GM10248 (cell line): ENCODE measurements at regions not wholly inside any gene's neighbourhood (a gene's known extent, or its start where the extent isn't known, plus 50 kb on each side); places are given as distances from the start of the nearest gene placed in this dataset.

ENCODE experiments used
- CTCF ChIA-PET: fragments of 300-600 bp; sonication (Branson Sonifier 250); formaldehyde crosslinking; extraction: SDS; loops from one replicate; lab custom pipeline; 2021; ENCODE audit warnings: antibody characterized with exemption; lab: Yijun Ruan, JAX
- POLR2A ChIA-PET: fragments of 350-650 bp; sonication (Branson Sonifier 250); formaldehyde crosslinking; extraction: SDS; loops from one replicate; lab custom pipeline; 2020; ENCODE audit warnings: antibody characterized with exemption; lab: Yijun Ruan, JAX
- DNase-seq: peaks from one replicate; pipeline ENCODE4 v3.0.0; 2012; ENCODE audit errors: extremely low spot score
- CTCF ChIP-seq: IDR thresholded peaks from 2 replicates; pipeline ENCODE4 v1.5.1; 2012; ENCODE audit warnings: mild to moderate bottlenecking, low read depth; ENCODE audit errors: extremely low read depth, missing control alignments, control extremely low read depth

DNA sequence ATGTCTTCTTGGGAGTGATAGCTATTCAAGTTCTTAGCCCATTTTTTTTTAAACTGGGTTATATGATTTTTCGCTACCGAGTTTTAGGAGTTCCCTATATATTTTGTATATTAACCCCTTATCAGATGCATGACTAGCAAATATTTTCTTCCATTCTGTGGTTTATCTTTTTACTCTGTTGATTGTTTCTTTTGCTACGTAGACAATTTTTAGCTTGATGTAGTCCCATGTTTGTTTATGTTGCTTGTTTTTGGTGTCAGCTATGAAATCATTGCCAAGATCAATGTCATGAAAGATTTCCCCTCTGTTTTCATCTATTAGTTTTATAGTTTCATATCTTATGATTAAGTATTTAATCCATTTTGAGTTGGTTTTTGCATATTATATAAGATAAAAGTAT is 480.5 kb downstream of the CDH11 start:
- no peak for TF ChIP-seq CTCF
- POLR2A ChIA-PET = no interaction called here
- CTCF ChIA-PET = no interaction called here

DNA sequence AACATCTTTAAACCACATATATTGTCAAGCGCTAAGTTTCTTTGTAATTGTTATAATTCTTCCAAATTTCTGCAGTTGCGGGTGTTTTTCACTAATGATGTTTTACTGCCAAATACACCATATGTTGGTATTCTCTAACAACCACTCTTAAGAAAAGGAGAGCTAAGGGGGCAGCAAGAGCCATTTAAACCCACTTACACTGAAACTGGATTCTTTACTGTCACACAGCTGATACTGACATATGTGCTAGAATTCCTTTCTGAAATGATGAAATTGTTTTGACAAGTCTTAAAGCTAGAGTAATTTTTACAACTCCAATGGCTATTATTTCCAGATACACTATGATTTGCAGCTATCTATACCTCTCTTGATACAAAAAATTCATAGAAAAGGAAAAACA is 483.1 kb downstream of the CDH11 start:
- no peak for DNase-seq
- POLR2A ChIA-PET = no interaction called here
- CTCF ChIA-PET = interaction anchor here (1.3 kb wide), 1 partner anchor 9 kb away, joined by 5 read pairs; no protein-coding TSS in a partner anchor
- TF ChIP-seq CTCF = no peak

More for the DNA sequence above, 480.5 kb downstream of the CDH11 start:
- DNase-seq = no peak

DNA sequence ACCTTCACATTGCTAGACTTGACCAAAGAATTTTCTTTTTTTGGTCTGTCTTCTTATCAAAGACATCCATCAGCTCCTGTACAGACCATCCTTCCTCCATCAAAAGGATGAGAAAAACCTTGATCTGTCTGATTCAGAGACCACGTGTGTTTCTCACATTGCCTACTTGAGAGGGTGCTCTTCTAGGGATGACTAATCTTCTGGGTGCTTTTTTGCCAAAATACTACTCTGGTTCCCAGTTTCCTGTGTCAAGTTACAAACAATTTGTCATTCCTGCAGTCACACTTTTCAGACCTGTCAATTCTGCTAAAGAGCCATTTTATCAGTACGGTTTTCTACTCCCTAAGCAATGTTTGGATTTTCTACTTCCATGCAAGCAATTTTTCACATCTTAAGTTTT is 492.2 kb downstream of the CDH11 start:
- TF ChIP-seq CTCF = no peak
- DNase-seq = no peak
- CTCF ChIA-PET = no interaction called here
- POLR2A ChIA-PET = no interaction called here

DNA sequence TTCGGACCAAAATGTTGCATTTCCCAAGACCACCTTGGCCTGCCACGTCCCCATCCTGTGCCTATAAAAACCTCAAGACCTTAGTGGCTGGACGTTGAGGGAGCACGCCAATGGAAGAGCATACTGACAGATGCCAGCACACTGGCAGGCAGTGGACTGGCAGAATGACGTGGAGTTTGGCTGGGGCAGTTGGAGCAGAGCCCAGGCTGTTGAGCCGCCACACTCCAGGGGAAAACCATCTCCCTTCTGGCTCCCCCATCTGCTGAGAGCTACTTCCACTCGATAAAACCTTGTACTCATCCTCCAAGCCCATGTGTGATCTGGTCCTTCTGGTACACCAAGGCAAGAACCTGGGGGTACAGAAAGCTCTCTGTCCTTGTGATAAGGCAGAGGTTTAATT is 494.1 kb downstream of the CDH11 start:
- no peak for DNase-seq
- TF ChIP-seq CTCF = no peak
- ChIA-PET CTCF (no interaction called here), POLR2A (no interaction called here)

DNA sequence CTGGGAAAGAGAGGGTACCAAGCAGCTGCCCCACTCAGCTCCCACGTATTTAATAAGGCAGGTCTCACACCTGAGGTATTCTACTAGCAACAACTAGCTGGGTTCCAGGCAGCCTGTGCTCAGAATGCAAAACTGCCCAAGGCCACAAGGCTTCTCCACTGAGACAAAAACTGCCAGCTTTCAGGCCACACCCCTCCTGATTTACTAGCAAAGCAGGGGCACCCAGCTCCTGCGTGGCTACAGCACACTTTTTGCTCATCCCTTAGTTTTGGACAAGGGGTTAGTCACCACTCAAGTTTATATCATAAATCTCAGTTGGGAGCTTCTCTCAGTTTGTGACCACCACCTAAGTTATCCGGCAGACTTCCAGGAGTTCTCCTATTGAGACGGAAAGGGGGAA is 494.6 kb downstream of the CDH11 start:
- ChIA-PET POLR2A (no interaction called here), CTCF (no interaction called here)
- no peak for TF ChIP-seq CTCF
- no peak for DNase-seq

GRCh38 chr16:64626776-64627175 is 495.1 kb downstream of the CDH11 start:
- no peak for DNase-seq
- POLR2A ChIA-PET = no interaction called here

More at GRCh38 chr16:64626776-64627175, 495.1 kb downstream of the CDH11 start:
- no peak for TF ChIP-seq CTCF
- CTCF ChIA-PET = no interaction called here
